HG03342 (cell line): ENCODE measurements at regions not wholly inside any gene's neighbourhood (a gene's known extent, or its start where the extent isn't known, plus 50 kb on each side); places are given as distances from the start of the nearest gene placed in this dataset.
"Not testable (repeated sequence)": the region's sequence is repeated elsewhere in the genome, so short reads cannot be mapped to it uniquely, and the experiment has no call there.

ENCODE experiments used
- ATAC-seq: cut with Tn5 transposase; IDR thresholded peaks from one replicate; pipeline ENCODE4 v1.9.1; 2021; ENCODE audit warnings: mild to moderate bottlenecking, moderate library complexity; ENCODE audit not compliant: unreplicated experiment

GRCh38 chr3:159339131-159339530 lies 537.3 kb downstream of the MFSD1 start:
- no peak for ATAC-seq

GRCh38 chr3:159340877-159341500 lies 539.1 kb downstream of the MFSD1 start:
- ATAC-seq, result no peak

- no peak for ATAC-seq
Observed at GRCh38 chr3:159346271-159346903, 544.5 kb downstream of the MFSD1 start.

GRCh38 chr3:159348431-159348830 lies 546.6 kb downstream of the MFSD1 start:
- ATAC-seq, result no peak

GRCh38 chr3:159356606-159357005 lies 554.8 kb downstream of the MFSD1 start:
- ATAC-seq, result peak; percentile 70

GRCh38 chr3:159364511-159364910 lies 562.7 kb downstream of the MFSD1 start:
- no peak for ATAC-seq

- ATAC-seq, result no peak
Observed at GRCh38 chr3:159366476-159366875, 564.6 kb downstream of the MFSD1 start.

- no peak for ATAC-seq
Observed at GRCh38 chr3:159371961-159372360, 570.1 kb downstream of the MFSD1 start.

- no peak for ATAC-seq
Observed at GRCh38 chr3:159378396-159379194, 576.7 kb downstream of the MFSD1 start.

- no peak for ATAC-seq
Observed at GRCh38 chr3:159380891-159381290, 579.0 kb downstream of the MFSD1 start.

GRCh38 chr3:159390656-159391212 lies 588.9 kb downstream of the MFSD1 start:
- no peak for ATAC-seq

- ATAC-seq, result not testable (repeated sequence)
Observed at GRCh38 chr3:159397683-159398082, 591.0 kb upstream of the IL12A start.

GRCh38 chr3:159401069-159401468 lies 587.6 kb upstream of the IL12A start:
- ATAC-seq, result no peak

GRCh38 chr3:159409711-159410110 lies 578.9 kb upstream of the IL12A start:
- not testable (repeated sequence) for ATAC-seq

GRCh38 chr3:159413319-159413718 lies 575.3 kb upstream of the IL12A start:
- ATAC-seq, result no peak

- ATAC-seq, result no peak
Observed at GRCh38 chr3:159416856-159417255, 571.8 kb upstream of the IL12A start.

GRCh38 chr3:159417761-159418160 lies 570.9 kb upstream of the IL12A start:
- no peak for ATAC-seq

- ATAC-seq, result no peak
Observed at GRCh38 chr3:159418571-159419526, 569.8 kb upstream of the IL12A start.

- no peak for ATAC-seq
Observed at GRCh38 chr3:159429702-159430101, 558.9 kb upstream of the IL12A start.

GRCh38 chr3:159432682-159433340 lies 555.8 kb upstream of the IL12A start:
- ATAC-seq, result no peak
